Skeletal muscle satellite cell (primary cell): ENCODE measurements at regions not wholly inside any gene's neighbourhood (a gene's known extent, or its start where the extent isn't known, plus 50 kb on each side); places are given as distances from the start of the nearest gene placed in this dataset.
A peak's percentile ranks its signal among the peaks of the same experiment; 100 is the strongest.

Experiments
- H3K27me3 ChIP-seq: 2 replicates; pipeline ENCODE4 v1.7.0; 2013; ENCODE audit warnings: low read length; ENCODE audit not compliant: control insufficient read depth, insufficient read depth
- H3K36me3 ChIP-seq: 2 replicates; pipeline ENCODE4 v1.7.0; 2013; ENCODE audit warnings: mild to moderate bottlenecking, control low read depth, low read length; ENCODE audit not compliant: insufficient read depth
- H3K4me1 ChIP-seq: 2 replicates; pipeline ENCODE4 v1.7.0; 2013; ENCODE audit warnings: low read length; ENCODE audit not compliant: control insufficient read depth, insufficient read depth
- H3K4me2 ChIP-seq: 2 replicates; pipeline ENCODE4 v1.7.0; 2013; ENCODE audit warnings: mild to moderate bottlenecking, low read length
- H3K4me3 ChIP-seq: 2 replicates; pipeline ENCODE4 v1.7.0; 2013; ENCODE audit warnings: low read length
- H3K9ac ChIP-seq: 2 replicates; pipeline ENCODE4 v1.7.0; 2013; ENCODE audit warnings: mild to moderate bottlenecking, low read depth, low read length, moderate library complexity
- H3K9me3 ChIP-seq: replicated peaks from 2 replicates; pipeline ENCODE4 v1.7.0; 2013; ENCODE audit warnings: mild to moderate bottlenecking, control low read depth, low read length

GRCh38 chr11:112448168-112448567 is 187.5 kb upstream of the PLET1 start:
- no peaks in the 10 kb centered on the region for H3K36me3 ChIP-seq
- no peaks in the 10 kb centered on the region for H3K4me1 ChIP-seq
- no peak overlapping the region for H3K4me2 ChIP-seq
- no peak overlapping the region for H3K4me3 ChIP-seq
- no peaks in the 10 kb centered on the region for H3K27me3 ChIP-seq
- no peak overlapping the region for H3K9ac ChIP-seq
- no peaks in the 10 kb centered on the region for H3K9me3 ChIP-seq

- H3K9ac ChIP-seq, result no peak overlapping the region
- no peaks in the 10 kb centered on the region for H3K27me3 ChIP-seq
- no peak overlapping the region for H3K4me2 ChIP-seq
- no peaks in the 10 kb centered on the region for H3K36me3 ChIP-seq
- H3K4me1 ChIP-seq, result no peaks in the 10 kb centered on the region
- no peaks in the 10 kb centered on the region for H3K9me3 ChIP-seq
- no peak overlapping the region for H3K4me3 ChIP-seq
Observed at GRCh38 chr11:112448806-112449205, 188.1 kb upstream of the PLET1 start.

GRCh38 chr11:112451250-112451649 is 190.6 kb upstream of the PLET1 start:
- Histone ChIP-seq H3K9me3 (no peaks in the 10 kb centered on the region), H3K4me3 (no peak overlapping the region), H3K4me2 (no peak overlapping the region), H3K36me3 (no peaks in the 10 kb centered on the region), H3K4me1 (no peaks in the 10 kb centered on the region), H3K9ac (no peak overlapping the region), H3K27me3 (no peaks in the 10 kb centered on the region)

GRCh38 chr11:112453601-112454577 is 193.2 kb upstream of the PLET1 start:
- Histone ChIP-seq H3K36me3 (no peaks in the 10 kb centered on the region), H3K9ac (no peak overlapping the region), H3K4me3 (no peak overlapping the region), H3K9me3 (no peaks in the 10 kb centered on the region), H3K27me3 (no peaks in the 10 kb centered on the region), H3K4me1 (no peaks in the 10 kb centered on the region), H3K4me2 (no peak overlapping the region)

- Histone ChIP-seq H3K4me1 (no peaks in the 10 kb centered on the region), H3K27me3 (no peaks in the 10 kb centered on the region), H3K36me3 (no peaks in the 10 kb centered on the region), H3K9ac (no peak overlapping the region), H3K4me3 (no peak overlapping the region), H3K4me2 (no peak overlapping the region), H3K9me3 (no peaks in the 10 kb centered on the region)
Observed at GRCh38 chr11:112454841-112455240, 194.2 kb upstream of the PLET1 start.

- Histone ChIP-seq H3K4me2 (no peak overlapping the region), H3K4me3 (no peak overlapping the region), H3K9ac (no peak overlapping the region), H3K27me3 (no peaks in the 10 kb centered on the region), H3K4me1 (no peaks in the 10 kb centered on the region), H3K9me3 (no peaks in the 10 kb centered on the region), H3K36me3 (no peaks in the 10 kb centered on the region)
Observed at GRCh38 chr11:112455791-112456190, 195.1 kb upstream of the PLET1 start.

- Histone ChIP-seq H3K4me1 (no peaks in the 10 kb centered on the region), H3K4me2 (no peak overlapping the region), H3K9me3 (no peaks in the 10 kb centered on the region), H3K9ac (no peak overlapping the region), H3K36me3 (no peaks in the 10 kb centered on the region), H3K27me3 (no peaks in the 10 kb centered on the region), H3K4me3 (no peak overlapping the region)
Observed at GRCh38 chr11:112457532-112457931, 196.9 kb upstream of the PLET1 start.

GRCh38 chr11:112459001-112459400 is 198.3 kb upstream of the PLET1 start:
- Histone ChIP-seq H3K27me3 (no peaks in the 10 kb centered on the region), H3K4me3 (peak overlapping the region; percentile 64), H3K9ac (peak overlapping the region; percentile 59), H3K9me3 (no peaks in the 10 kb centered on the region), H3K36me3 (no peaks in the 10 kb centered on the region), H3K4me2 (peak overlapping the region; percentile 79), H3K4me1 (no peaks in the 10 kb centered on the region)

GRCh38 chr11:112460141-112460540 is 199.5 kb upstream of the PLET1 start:
- Histone ChIP-seq H3K4me2 (no peak overlapping the region), H3K27me3 (no peaks in the 10 kb centered on the region)

GRCh38 chr11:112464949-112465348 is 204.3 kb upstream of the PLET1 start:
- H3K9ac ChIP-seq, result no peak overlapping the region
- no peaks in the 10 kb centered on the region for H3K36me3 ChIP-seq
- H3K4me1 ChIP-seq, result no peaks in the 10 kb centered on the region
- peaks cover 6% of the 10 kb centered on the region for H3K27me3 ChIP-seq
- no peak overlapping the region for H3K4me2 ChIP-seq
- no peaks in the 10 kb centered on the region for H3K9me3 ChIP-seq
- H3K4me3 ChIP-seq, result no peak overlapping the region

More at GRCh38 chr11:112460141-112460540, 199.5 kb upstream of the PLET1 start:
- H3K9ac ChIP-seq, result no peak overlapping the region
- H3K4me3 ChIP-seq, result no peak overlapping the region
- no peaks in the 10 kb centered on the region for H3K4me1 ChIP-seq
- H3K9me3 ChIP-seq, result no peaks in the 10 kb centered on the region
- H3K36me3 ChIP-seq, result no peaks in the 10 kb centered on the region

- Histone ChIP-seq H3K9me3 (no peaks in the 10 kb centered on the region), H3K4me1 (no peaks in the 10 kb centered on the region), H3K4me3 (no peak overlapping the region), H3K9ac (no peak overlapping the region), H3K27me3 (peaks cover 6% of the 10 kb centered on the region), H3K36me3 (no peaks in the 10 kb centered on the region), H3K4me2 (no peak overlapping the region)
Observed at GRCh38 chr11:112465433-112466024, 204.9 kb upstream of the PLET1 start.
